Fibroblast of lung (primary cell): ENCODE measurements at regions not wholly inside any gene's neighbourhood (a gene's known extent, or its start where the extent isn't known, plus 50 kb on each side); places are given as distances from the start of the nearest gene placed in this dataset.

ENCODE experiments used
- CTCF ChIP-seq, 2 donors: IDR thresholded peaks in 1 of 2; conservative IDR thresholded peaks in 1 of 2; 1 replicate in 1 of 2; 2 replicates in 1 of 2; pipeline ENCODE4 v1.5.1; 2011 to 2012; ENCODE audit warnings: low read length in 2 of 2, control low read depth in 1 of 2, inconsistent platforms in 1 of 2, low read depth in 1 of 2, mild to moderate bottlenecking in 1 of 2
- EZH2 ChIP-seq: IDR thresholded peaks from 2 replicates; pipeline ENCODE4 v1.5.1; 2012; ENCODE audit warnings: low read length, control low read depth, mild to moderate bottlenecking; ENCODE audit errors: missing control alignments

- TF ChIP-seq EZH2 = no peak
- TF ChIP-seq CTCF (conservative IDR thresholded peaks at IDR 0.05 in 1 of 2, IDR thresholded peaks at IDR 0.05 in 1 of 2; ENCODE audit: low read depth in 1 of 2, low read length in 2 of 2) = no peak
These were observed 297.4 kb downstream of the ENC1 start for GRCh38 chr5:74342948-74343682.
